HFFc6 (cell line): ENCODE measurements at regions not wholly inside any gene's neighbourhood (a gene's known extent, or its start where the extent isn't known, plus 50 kb on each side); places are given as distances from the start of the nearest gene placed in this dataset.

ENCODE experiments used
- DNase-seq: peaks from one replicate; pipeline ENCODE4 v3.0.0-alpha.2; 2018
- H3K27ac Mint-ChIP-seq: 2 replicates; pipeline ENCODE4 v1.8.0; 2020; ENCODE audit warnings: mild to moderate bottlenecking, mixed read lengths
- H3K27me3 Mint-ChIP-seq: 2 replicates; pipeline ENCODE4 v1.8.0; 2021; ENCODE audit warnings: mild to moderate bottlenecking, moderate library complexity, mixed read lengths; ENCODE audit not compliant: insufficient read depth
- H3K36me3 Mint-ChIP-seq: 2 replicates; pipeline ENCODE4 v1.8.0; 2021; ENCODE audit warnings: low read depth, mixed read lengths
- H3K4me1 Mint-ChIP-seq: 2 replicates; pipeline ENCODE4 v1.8.0; 2020; ENCODE audit warnings: low read depth, mixed read lengths
- H3K4me3 Mint-ChIP-seq: 2 replicates; pipeline ENCODE4 v1.8.0; 2020; ENCODE audit warnings: mild to moderate bottlenecking, moderate library complexity, mixed read lengths
- H3K9me3 Mint-ChIP-seq: 2 replicates; pipeline ENCODE4 v1.8.0; 2020; ENCODE audit warnings: mild to moderate bottlenecking, mixed read lengths
- TF ChIP-seq, protein P1 (sequence below): fragments of 200-600 bp; sonication (generic); IDR thresholded peaks from 2 replicates; pipeline ENCODE4 v1.5.0; 2021; ENCODE audit warnings: antibody characterized with exemption, mild to moderate bottlenecking

DNA sequence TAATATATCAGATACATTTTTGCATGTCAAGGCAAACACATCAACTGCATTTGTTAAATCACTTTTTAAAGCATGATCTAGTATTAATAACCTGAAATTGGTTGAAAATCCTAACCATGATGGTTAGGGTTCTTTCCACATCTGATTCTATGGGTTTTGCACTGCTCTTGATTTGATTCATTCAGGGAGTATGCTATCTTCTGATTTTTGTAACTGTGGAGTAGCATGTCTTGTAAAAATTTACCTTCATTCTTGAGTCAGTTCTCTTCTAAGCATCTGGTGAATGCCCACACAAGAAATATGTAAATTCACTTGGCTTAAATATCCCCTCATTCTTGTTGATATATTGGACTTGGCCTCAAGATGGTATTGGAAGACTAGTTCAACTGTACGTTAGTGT is 178.7 kb downstream of the KLF6 start:
- TF ChIP-seq, protein P1, sequence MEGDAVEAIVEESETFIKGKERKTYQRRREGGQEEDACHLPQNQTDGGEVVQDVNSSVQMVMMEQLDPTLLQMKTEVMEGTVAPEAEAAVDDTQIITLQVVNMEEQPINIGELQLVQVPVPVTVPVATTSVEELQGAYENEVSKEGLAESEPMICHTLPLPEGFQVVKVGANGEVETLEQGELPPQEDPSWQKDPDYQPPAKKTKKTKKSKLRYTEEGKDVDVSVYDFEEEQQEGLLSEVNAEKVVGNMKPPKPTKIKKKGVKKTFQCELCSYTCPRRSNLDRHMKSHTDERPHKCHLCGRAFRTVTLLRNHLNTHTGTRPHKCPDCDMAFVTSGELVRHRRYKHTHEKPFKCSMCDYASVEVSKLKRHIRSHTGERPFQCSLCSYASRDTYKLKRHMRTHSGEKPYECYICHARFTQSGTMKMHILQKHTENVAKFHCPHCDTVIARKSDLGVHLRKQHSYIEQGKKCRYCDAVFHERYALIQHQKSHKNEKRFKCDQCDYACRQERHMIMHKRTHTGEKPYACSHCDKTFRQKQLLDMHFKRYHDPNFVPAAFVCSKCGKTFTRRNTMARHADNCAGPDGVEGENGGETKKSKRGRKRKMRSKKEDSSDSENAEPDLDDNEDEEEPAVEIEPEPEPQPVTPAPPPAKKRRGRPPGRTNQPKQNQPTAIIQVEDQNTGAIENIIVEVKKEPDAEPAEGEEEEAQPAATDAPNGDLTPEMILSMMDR: no peak
- peaks cover 15% of the 10 kb centered on the region for H3K9me3 Mint-ChIP-seq
- no peak overlapping the region for H3K27ac Mint-ChIP-seq
- H3K4me1 Mint-ChIP-seq: no peaks in the 10 kb centered on the region
- DNase-seq: no peak
- H3K27me3 Mint-ChIP-seq: peaks cover 7% of the 10 kb centered on the region; the same call in 1 of the 2 replicates
- no peak overlapping the region for H3K4me3 Mint-ChIP-seq
- H3K36me3 Mint-ChIP-seq: peaks cover 21% of the 10 kb centered on the region

DNA sequence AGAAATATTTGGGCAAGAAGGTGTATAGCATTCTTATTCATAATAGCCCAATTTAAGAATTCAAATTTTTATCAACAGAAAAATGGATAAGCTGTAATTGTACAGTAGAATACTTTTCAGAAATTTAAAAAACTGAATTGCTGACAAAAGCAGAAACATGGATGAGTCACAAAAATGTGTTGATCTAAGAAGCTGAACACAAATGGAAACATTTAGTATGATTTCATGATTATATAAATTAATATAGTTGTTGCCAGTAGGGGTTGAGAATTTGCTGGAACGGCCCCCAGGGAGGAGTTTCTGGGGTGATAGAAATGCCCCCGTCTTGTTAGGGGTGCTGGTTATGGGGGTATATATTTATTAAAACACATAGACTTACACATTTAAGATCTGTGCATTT is 179.1 kb downstream of the KLF6 start:
- TF ChIP-seq, protein P1: no peak
- Mint-ChIP-seq H3K27ac (no peak overlapping the region), H3K4me3 (no peak overlapping the region), H3K9me3 (peaks cover 11% of the 10 kb centered on the region; the same call in 1 of the 2 replicates), H3K36me3 (peaks cover 18% of the 10 kb centered on the region), H3K27me3 (peaks cover 7% of the 10 kb centered on the region; the same call in 1 of the 2 replicates), H3K4me1 (no peaks in the 10 kb centered on the region)
- DNase-seq: no peak

DNA sequence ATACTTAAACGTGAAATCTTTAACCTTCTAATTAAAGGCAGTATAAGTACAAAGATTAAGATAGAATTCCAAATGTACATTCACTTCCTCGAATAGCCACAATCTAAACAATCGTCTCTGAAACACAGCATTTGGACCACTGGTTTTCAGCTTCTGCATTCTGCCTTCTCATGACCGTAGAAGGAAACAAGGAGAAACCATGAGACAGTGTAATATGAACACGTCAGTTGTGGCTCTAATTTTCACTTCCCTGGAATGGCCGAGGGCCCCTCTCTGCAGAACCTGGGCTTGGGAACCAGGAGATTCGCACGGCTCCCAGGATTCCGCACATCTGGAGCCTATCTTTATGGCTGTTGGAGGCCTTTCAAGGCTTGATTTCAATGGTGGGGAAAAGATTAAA is 189.3 kb downstream of the KLF6 start:
- H3K27ac Mint-ChIP-seq: no peak overlapping the region
- no peak overlapping the region for H3K4me3 Mint-ChIP-seq
- H3K9me3 Mint-ChIP-seq: no peaks in the 10 kb centered on the region
- peaks cover 2% of the 10 kb centered on the region; the same call in 1 of the 2 replicates for H3K27me3 Mint-ChIP-seq
- DNase-seq: no peak
- no peaks in the 10 kb centered on the region for H3K36me3 Mint-ChIP-seq
- H3K4me1 Mint-ChIP-seq: no peaks in the 10 kb centered on the region
- TF ChIP-seq, protein P1: no peak

DNA sequence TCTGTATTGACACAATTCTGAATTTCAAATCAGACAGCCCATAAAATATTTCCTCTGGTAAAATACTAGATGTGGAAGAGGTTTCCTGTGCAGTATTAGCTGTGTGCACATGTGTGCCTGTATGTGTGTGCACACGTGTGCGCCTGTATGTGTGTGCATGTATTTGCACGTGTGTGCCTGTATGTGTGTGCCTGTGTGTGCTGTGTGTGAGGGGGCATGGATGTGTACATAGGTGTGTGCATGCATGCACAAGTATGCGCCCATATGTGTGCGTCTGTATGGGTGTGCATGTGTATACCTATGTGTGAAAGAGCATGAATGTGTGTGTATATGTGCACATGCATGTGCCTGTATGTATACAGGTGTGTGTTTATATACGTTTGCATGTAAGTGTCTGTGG is 191.4 kb downstream of the KLF6 start:
- TF ChIP-seq, protein P1: no peak
- no peak for DNase-seq

DNA sequence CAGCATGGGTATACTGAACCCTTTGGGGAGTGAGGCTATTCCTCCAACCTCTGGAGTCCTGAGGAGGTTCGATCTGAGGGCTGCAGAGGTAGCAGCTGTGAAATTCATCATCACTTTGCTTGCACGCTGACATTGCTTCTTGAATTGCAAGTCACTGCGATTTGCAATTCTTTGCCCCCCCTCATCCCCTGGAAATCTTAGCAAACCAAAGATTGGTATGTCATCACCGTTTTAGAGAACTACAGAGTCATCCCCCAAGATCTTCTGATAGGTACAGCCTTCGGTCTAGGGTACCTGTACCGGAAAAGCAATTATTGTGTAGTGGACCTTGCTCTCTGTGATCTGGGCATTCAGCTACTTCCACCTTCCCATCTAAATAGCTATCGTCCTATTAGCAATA is 192.6 kb downstream of the KLF6 start:
- no peaks in the 10 kb centered on the region for H3K36me3 Mint-ChIP-seq
- H3K4me1 Mint-ChIP-seq: no peaks in the 10 kb centered on the region
- TF ChIP-seq, protein P1: no peak
- H3K27me3 Mint-ChIP-seq: peaks cover 16% of the 10 kb centered on the region; the same call in 1 of the 2 replicates
- no peak for DNase-seq
- no peak overlapping the region for H3K4me3 Mint-ChIP-seq
- H3K9me3 Mint-ChIP-seq: no peaks in the 10 kb centered on the region
- H3K27ac Mint-ChIP-seq: no peak overlapping the region

More for the DNA sequence above, 191.4 kb downstream of the KLF6 start:
- Mint-ChIP-seq H3K36me3 (no peaks in the 10 kb centered on the region), H3K4me3 (no peak overlapping the region), H3K4me1 (no peaks in the 10 kb centered on the region), H3K9me3 (no peaks in the 10 kb centered on the region), H3K27me3 (peaks cover 16% of the 10 kb centered on the region; the same call in 1 of the 2 replicates), H3K27ac (no peak overlapping the region)

DNA sequence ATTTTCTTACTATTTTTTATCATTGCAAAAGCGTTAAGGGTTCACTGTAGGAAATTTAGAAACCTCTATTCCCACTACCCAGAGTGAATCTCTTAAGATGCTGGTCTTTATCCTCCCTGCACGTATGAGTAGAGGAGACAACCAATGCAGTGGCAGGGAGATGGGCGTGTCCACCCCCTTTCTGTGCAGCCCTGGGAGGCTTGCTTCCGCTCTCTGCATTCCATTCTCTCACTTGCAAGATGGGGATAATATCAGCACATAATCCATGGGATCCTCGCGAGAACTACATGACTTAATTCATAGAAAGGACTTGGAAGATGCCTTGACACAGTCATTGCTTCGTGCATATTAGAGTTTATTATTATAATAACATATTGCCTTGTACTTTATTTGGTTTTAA is 196.2 kb downstream of the KLF6 start:
- Mint-ChIP-seq H3K4me3 (no peak overlapping the region), H3K27ac (no peak overlapping the region), H3K27me3 (peaks cover 19% of the 10 kb centered on the region; the same call in 1 of the 2 replicates), H3K9me3 (no peaks in the 10 kb centered on the region), H3K4me1 (no peaks in the 10 kb centered on the region), H3K36me3 (no peaks in the 10 kb centered on the region)
- DNase-seq: no peak
- TF ChIP-seq, protein P1: no peak
